ENCODE measurements at regions not wholly inside any gene's neighbourhood (a gene's known extent, or its start where the extent isn't known, plus 50 kb on each side); places are given as distances from the start of the nearest gene placed in this dataset.
"Not testable (repeated sequence)": the region's sequence is repeated elsewhere in the genome, so short reads cannot be mapped to it uniquely, and the experiment has no call there.

DNA sequence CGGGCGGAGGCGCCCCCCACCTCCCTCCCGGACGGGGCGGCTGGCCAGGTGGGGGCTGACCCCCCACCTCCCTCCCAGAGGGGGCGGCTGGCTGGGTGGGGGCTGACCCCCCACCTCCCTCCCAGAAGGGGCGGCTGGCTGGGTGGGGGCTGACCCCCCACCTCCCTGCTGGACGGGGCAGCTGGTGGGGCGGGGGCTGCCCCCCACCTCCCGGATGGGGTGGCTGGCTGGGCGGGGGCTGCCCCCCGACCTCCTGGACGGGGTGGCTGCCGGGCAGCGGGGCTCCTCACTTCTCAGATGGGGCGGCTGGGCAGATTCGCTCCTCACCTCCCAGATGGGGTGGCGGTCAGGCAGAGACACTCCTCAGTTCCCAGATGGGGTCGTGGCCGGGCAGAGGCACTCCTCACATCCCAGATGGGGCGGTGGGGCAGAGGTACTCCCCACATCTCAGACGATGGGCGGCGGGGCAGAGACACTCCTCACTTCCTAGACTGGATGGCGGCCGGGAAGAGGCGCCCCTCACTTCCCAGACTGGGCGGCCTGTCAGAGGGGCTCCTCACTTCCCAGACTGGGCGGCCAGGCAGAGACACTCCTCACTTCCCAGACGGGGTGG is 178.1 kb upstream of the CLINT1 start:
- not testable (repeated sequence) for TF ChIP-seq EP300, POLR2AphosphoS5 (IDR thresholded peaks at IDR 0.05)
